ENCODE measurements at regions not wholly inside any gene's neighbourhood (a gene's known extent, or its start where the extent isn't known, plus 50 kb on each side); places are given as distances from the start of the nearest gene placed in this dataset.
A peak's percentile ranks its signal among the peaks of the same experiment; 100 is the strongest.

DNA sequence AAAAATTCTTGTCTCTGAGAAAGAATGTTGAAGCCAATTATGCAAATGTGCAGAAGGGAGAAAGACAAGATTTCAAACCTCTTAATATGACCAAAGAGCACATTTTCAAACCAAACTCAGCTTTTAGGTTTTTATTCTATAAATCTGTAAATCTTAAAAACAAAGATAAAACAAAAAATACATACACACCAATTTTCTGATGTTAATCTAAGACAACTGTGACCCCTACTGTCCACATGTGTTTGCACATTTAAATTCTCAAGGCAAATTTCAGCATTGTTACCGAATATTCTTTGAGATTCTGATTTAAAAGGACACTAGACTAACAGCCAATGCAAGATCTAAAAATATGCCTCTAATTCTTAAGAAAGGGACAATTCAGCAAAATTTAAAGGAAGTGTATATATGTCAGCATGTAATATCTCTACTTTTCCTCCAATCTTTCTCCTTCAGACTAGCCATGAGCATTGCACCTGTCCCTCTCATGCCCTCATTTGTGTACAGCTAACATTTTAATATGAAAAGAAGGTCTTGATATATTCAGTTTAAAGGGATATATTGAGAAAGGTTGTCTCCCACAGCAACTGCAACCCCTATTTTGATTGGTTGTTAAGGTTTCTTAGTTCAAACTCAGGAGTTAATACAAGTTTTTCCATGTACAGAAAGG, 417.9 kb downstream of the IPMK start:
- peak; percentile 3 for DNase-seq

DNA sequence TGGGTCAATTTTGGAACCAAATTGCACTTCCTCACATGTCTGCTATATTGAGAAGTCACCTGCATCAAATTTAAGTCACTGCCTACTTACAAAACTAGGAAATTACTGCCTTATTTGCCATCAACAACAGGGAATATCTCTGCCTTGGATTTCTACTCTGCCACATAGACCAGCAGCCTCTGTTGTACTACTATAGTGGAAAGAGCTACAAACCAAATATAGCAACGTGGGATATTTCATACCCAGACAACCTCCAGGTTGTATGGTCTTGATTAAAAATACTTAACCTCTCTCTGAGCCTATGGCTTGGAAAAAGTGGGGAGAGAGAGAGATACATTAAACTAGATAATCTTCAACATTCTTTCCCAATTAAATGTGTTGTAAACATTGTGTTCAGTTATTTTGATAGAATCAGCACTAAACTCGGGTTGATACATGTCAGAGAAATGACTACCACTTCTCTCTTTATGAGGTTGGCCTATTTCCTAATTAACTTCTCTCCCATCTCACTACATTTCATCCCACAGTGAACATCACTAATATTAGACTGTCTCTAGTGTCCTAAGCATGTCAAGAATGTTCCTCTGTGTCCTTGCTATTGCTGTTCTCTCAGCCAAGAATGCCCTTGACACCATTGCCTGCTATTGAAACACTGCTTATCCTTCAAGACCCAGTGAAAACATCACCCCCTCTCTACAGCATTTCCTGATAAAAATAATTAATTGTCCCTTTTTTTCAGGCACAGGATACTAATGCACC, 421.2 kb downstream of the IPMK start:
- no peak for DNase-seq

DNA sequence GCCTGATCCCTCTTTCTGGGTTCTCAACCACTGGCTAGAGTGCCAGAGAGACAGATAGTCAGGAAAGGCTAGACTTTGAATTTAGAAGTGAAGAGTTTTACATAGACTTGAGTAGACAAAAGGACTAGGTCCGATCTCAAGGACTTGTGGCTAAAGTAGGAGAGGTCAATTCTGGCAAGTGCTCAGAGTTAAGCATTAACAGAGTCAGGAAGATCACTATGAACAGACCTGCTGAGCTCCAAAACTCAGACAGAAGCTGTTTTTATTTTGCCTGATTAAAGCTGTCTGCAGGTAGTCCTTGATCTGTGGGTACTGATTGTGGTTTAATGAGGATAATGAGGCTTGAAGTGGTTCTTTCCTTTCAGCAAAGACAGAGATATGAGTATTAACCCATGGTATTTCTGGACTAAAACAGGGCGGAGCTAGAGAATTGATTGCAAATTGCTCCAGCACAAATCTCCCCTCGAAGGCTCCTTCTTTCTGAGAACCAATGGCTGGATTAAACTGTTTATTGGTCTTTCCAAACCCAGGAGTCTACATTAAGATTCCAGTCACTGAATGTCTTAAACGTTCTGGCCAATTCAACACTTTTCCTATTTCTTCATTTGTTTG, 423.2 kb downstream of the IPMK start:
- DNase-seq = no peak

DNA sequence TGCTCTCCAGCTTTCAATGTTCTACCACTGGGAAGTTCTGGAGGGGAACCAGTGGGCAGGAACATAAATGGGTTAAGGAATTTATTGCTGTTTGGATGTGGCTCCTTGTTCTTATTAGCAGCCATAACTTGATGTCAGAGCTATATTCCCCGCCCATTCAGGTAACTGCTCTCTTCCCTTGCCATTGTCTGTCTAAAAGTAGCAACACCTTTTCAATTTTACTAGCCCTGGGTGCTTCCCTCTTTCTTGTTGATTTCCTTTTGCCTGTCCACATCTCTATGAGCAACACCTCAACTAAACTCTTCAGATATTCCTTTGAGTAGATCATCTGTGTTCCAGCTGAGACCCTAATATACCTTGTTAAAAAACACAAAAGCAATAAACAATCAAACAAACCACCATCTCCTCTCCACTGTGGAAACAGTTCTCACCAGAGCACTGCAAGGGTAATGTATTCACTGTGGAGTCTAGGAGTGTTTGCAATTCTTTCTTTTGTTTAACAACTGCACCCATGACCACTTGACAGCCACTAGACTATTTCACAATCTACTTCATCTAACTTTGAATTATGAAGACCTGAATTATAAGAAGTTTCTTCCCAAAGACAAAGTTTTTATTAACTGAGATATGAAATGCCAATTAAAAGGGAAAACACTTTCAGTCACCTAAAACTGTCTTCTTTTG, 436.7 kb downstream of the IPMK start:
- no peak for DNase-seq

DNA sequence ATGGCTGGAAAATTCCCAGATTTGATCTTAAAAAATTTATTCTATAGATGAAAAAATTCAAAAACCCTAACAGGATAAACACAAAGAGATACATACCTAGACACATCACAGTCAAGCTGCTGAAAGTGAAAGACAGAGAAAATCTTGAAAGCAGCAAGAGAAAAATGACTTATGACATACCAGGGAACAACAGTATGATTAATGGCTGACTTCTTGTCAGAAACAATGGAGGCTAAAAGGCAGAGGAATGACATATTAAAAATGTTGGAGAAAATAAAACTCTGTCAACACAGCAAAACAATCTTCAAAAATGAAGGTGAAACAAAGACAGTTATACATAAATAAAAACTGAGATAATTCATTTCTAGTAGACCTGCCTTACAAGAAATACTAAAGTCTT, 442.7 kb downstream of the IPMK start:
- DNase-seq = no peak

DNA sequence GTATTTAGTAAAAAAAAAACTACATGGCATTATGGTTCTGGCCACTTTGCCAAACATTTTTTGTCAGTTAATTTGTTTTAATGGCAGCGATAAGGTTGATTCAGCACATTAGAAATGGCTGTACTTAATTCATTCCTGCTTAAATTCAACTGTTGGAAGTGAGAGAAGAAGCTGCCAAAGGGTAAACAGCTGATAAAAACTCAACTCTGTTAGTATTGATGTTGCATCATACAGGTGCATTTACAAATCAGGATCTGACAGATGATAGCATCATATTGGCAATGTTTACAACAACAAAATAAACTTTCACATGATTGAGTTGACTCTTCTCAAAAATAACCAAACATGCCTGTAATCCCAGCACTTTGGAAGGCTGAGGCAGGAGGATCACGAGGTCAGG, 444.3 kb downstream of the IPMK start:
- no peak for DNase-seq

DNA sequence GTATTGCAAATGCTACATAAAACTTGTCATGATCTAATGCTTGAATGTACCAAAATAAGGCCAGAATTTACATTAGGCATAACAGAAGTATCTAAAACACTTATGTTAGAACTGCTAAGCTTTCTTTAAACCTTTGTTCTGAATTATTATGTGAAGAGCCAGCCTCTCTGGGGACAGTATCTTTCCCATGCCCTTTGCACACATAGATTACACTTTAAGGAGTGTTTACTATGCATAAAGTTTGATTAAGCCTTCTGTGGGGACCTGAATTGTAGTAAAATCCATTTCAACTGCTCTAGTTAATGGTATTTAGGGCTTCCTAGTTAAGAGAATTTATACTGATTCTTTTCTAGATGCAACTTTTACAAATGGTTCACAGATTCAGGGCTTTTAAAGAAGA, 444.7 kb downstream of the IPMK start:
- no peak for DNase-seq

DNA sequence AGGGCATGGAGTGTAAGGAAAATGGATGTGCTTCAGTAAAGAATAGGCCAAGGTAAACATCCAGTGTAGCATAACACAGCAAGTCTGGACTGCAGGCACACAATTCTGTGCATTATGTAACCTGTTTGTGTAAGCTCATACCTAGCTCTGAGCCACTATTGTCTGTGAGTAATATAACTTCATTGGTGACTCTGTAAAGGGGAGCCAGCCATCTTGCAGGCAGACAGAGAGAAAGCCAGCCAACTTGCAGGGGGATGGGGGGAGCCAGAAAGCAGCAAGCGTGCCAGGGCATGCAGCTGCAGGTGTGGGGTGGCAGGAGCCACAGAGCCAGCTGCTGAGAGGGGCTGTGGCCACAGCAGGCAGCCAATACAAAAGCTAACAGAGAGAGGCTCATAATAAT, 449.2 kb downstream of the IPMK start:
- DNase-seq = no peak

DNA sequence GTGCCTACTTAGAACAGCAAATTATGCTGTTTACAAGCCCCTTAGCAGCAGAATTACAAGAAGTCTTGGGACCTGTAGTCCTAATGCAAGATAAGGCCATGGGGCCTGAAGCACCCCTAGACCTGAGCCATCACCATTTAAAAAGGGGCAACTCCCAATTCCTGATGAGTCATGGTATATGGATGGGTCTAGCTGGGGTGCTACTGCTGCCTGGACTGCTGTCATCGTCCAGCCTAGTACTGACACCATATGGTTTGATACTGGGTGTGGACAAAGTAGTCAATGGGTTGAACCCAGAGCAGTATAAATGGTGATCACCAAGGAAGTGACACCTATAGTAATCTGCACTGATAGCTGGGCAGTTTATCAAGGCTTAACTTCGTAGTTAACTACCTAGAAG, 450.0 kb downstream of the IPMK start:
- no peak for DNase-seq

DNA sequence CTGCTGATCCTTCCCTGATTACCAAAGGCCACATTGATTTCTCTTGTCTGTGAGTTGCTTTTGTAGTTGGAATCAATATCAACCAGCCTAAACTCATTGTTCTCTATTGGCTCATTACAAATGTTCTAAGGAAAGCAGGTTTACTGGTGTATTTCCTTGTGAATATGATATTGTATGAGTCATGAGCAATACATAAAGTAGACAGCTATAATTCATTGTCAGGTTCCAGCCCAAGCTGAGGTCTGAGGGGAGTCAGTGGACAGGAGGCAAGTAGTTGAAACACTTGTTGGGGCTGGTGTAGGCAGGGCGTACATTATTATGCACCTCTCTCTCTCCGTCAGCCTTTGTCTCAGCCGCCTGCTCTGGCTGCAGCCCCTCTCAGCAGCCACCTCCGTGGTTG, 451.7 kb downstream of the IPMK start:
- no peak for DNase-seq

DNA sequence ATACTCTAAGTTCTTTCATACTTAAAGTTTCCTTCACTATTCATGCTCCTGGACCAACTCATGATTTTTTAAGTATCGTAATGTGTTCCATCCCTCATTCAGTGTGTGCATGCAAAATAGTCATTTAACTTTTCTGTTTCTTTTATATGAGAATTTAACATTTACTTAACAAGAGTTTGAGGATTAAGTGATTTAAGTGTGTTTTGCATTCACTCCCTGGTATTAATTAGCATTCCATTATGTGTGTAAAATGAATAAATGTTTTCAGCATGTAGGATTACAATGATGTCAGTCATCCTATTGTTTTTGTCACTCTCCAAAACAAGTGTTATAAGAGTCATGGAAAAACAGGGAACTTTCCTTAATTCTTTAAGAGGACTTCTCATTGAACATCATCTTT, 457.7 kb downstream of the IPMK start:
- no peak for DNase-seq

DNA sequence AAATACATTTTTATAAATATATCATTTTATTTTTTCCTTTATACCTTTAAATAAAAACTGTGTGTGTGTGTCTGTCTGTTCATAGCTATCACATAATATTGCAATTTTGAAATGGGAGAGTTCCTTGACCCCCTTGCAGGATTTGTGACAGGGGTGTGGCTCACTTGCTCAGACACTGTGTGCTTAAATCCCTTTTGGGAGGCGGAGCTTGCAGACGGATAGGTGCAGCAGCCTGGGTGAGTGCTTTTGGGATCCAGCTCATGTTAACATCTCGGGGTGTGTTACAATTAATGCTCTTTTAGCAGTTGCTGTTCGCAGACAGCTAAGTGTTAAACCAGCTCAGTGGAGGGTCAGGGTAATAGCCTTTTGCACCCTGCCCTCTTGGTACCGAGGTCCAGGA, 459.8 kb downstream of the IPMK start:
- DNase-seq = no peak

DNA sequence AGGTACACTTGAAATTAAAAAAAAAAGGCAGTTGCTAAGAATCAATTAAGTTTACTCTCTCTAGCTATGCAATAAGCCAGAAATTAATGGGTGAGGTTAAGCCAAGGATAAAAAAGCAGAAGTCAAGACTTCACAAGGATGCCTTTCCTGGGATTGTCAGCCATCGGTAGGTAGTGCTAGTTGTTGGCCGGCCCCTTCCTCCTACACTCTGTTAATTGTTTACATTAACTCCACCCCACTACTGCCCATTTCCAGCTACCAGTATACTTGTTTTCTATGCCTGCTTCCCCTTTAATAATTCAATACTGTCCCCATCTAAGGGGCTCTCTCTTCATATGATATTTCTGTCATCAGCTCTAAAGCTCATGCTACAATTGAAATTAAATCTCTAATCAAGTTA, 461.0 kb downstream of the IPMK start:
- DNase-seq = no peak

DNA sequence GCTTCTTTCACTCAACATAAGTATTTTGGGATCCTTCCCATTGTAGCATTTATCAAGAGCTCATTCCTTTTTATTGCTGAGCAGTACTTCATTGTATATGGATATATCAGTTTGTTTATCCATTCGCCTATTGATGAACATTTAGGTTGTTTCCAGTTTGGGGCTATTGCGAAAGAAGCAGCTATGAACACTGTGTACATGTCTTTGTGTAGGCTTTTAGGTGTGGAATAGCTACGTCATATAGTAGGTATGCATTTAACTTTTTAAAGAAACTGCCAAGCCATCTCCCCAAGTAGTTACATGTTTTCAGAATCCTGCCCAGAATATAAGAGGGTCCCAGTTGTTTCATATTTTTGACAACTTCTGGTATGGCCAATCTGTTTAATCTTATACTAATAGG, 468.1 kb downstream of the IPMK start:
- DNase-seq = no peak

DNA sequence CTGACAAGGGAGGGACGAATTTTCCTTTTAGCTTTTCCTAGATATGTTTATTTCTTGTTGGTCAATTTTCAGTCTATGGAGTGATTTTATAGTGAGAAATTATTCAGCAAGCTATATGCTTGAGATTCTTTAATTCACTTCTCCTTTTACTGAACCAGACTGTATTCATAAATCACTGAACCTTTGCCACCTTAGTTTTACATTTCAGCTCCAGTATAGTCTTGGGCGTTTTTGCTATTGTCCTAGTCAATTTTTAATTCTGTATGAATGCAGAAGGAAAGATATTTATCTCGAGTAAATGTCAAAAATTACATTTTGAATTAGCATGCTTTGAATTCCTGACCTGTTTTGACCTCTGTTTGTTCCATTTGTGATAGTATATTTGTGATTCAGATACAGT, 468.9 kb downstream of the IPMK start:
- no peak for DNase-seq

DNA sequence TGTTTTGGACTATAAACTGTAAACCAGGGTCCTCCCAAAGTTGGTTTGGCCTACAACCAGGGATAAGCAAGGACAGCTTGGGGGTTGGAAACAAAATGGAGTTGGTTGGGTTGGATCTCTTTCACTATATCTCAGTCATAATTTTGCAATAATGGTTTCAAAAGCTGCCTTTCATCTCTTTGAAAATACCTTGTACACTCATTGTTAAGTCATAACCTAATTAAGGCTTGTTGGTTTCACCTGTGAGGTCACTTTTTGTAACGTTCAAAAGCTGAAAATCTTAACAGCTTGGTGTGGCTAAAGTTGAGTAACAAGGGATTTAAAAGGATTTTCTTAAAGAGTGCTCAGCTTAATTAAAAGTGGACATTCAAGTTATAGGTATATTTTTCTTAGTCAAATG, 476.1 kb downstream of the IPMK start:
- no peak for DNase-seq

DNA sequence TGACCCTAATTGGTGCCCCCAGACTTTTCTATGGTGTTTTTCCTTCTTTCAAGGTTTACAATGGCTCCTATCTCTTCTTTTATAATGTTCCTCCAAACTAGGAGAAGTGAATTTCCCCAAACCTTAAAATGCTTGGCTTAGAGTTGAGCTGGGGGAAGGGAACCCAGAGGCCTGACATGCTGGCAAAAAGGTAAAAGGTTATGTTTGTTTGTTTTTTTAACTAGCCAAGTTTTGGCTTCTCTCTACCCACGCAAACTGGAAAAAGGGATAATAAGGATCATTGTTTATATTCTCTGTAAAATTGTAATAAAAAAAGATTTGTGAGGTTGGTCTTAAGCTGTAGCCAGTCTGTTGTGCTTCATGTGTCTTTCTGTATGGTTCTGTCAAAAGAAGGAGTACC, 477.0 kb downstream of the IPMK start:
- DNase-seq = no peak

DNA sequence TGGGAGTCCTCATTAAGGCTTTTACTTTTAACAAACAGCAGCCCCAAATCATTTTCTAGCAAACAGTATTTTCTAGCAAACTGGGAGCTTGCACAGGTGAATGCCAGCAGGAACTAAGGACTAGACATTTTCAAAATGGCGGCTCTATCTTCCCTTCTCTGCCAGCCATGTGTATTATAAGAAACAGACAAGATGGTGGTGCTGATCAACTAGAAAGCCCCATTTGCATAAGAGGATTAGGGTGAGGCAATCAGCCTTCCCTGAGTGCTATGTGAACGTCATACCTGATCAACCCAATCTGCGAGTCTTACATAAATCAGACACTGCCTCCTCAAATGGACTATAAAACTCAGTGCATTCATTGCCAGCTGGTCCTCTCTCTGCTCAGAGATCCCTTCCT, 479.6 kb downstream of the IPMK start:
- no peak for DNase-seq

DNA sequence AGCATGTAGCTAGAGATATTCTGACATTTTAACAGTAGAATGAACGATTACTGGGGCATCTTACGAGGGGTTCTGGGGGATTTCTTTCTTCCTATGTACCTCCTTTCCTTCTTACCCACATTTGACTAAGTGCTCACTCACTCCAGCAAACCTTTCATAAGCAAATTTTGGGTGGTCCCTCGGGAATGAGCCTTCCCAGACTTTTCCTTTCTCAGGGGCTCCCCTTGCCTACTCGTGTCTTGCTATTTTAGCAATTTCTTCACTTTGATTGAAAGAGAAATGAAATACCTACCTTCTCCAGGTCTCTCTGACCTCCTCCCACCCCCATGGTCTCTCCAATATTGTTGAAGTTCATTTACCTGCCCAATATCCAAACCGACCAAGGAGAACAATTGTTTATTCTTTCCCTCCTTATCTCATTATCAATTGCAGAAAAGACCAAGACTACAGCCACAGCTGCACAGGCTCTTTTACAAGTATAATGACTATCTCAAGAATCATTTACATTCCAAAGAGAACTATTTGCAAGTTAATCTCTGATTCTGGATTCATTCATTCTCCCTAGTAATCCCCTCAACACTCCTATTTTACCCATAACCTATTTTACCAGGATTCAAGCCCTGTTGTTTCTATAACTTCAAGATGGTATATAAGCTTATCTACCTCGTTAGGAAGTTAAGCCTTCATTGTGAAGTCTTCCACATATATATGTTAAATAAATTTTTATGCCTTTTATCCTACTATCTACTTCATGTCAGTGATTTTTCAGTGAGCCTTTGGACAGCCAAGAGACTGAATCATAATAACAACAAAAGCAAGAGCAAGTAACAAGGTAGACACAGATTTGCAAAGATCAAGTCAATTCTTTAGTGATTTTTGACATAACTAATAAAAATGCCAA, 480.6 kb downstream of the IPMK start:
- no peak for DNase-seq

DNA sequence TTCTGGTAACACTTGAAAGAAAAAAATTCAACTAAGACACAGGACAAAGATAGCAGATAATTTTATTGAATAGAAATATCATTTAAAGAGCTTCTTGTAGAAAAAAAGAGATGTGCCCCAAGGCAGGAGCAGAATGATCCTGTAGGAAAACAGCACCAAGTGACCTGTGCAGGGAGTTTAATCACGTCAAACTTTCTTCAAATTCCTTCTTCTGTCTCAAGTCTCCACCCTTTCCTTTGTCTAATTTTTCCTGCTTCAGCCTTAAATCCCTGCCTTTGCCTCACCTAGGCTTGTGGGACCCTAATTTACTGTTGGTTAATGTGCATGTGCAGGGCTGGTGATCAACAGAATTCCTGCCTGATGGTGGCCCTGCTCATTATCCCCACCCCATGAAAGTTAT, 481.4 kb downstream of the IPMK start:
- no peak for DNase-seq

DNA sequence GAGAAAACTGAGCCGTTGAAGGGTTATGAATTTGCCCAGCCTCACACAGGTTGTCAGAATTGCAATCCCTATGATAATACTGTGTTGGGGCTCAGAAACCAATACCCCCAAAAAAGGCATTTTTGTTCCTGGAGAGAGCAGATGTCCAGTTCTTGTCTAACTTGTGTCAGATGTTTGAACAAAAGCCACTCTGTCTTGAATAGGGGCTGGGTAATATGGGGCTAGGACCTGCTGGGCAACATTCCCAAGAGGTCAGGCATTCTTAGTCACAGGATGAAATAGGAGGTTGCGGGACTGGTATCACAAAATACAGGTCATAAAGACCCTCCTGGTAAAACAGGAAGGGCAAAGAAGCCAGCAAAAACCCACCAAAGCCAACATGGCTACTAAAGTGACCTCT, 482.1 kb downstream of the IPMK start:
- DNase-seq = no peak

DNA sequence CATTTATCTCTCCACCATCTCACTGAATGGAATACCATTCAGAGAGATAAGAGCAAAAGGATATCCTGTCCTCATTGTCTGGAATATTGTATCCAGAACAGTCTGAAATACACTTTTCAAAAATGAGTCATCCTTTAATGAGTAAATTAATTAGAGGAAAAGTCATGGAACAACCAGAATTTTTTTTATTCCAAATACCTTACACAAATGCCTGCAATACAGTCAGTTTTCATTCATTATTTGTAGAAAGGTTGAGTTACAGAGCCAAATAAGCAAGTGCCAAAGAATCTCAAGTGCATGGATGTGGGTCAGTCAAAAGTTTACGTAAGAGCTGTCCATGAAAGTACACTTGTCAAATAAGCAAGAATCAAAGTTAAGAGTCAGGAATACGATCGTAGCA, 482.6 kb downstream of the IPMK start:
- no peak for DNase-seq

All from fibroblast of upper back skin (primary cell).